ENCODE measurements at regions not wholly inside any gene's neighbourhood (a gene's known extent, or its start where the extent isn't known, plus 50 kb on each side); places are given as distances from the start of the nearest gene placed in this dataset.

DNA sequence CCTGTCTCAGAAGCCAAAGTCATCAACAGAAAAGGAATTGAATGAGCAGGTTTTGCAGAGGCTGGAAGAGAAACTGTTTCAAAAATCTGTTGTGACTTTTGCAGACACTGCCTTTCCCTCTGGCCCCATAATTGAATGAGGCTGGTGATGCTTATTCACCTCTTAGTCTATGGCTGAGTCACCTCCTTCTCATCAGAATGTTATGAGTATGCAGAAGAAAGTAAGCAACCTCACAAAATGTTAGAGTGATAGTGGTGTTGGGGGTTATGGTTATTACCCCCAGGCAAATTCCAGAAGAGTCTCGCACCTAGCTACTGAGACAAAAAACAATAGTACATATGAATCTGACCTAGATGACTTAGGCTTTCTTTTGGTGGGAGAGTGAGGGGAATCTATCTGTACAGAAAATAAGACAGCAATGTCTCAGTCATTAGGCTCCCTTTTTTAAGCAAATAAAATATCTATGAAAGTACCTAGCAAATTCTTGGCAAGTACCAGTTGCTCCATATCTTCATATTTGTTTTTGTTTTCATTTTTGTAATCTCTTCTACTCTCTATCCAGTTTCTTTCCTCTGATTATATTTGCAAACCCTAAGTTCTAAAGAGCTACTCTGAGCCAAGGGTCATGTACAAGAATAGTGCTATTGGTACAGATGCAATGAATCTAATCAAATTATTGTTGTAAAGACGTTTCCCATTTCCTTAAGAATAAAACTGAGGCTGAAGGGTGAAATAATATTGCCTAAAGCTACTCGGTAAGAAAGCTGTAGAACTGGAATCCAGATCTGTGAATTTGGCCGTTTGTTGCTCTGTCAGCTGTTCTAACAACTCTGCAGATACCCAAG is 498.1 kb upstream of the TNC start:
- no peak for DNase-seq (ENCODE audit: low spot score)

DNA sequence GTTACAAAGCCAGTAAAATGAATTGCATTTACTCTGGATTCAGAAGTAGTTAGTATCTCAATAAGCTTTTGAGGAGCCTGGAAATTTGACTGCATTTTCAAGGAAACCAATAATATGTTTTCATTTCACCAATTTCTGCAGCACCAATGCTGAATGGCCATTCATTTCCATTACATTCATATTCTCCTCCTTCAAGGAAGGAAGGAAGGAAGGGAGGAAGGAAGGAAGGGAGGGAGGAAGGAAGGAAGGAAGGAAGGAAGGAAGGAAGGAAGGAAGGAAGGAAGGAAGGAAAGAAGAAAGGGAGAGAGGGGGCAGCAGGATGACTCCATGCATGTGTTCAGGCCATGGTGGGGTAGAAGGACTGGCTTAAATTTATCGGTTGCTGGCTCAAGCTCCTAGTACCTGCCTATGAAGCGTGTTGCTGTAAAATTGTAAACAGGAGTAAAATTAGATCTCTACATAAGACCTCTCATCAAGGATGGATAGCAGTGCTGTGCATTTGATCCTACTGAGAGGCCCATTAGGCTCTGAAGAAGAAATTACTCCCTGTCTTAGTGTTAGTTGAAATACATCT is 498.8 kb upstream of the TNC start:
- no peak for DNase-seq (ENCODE audit: low spot score)

DNA sequence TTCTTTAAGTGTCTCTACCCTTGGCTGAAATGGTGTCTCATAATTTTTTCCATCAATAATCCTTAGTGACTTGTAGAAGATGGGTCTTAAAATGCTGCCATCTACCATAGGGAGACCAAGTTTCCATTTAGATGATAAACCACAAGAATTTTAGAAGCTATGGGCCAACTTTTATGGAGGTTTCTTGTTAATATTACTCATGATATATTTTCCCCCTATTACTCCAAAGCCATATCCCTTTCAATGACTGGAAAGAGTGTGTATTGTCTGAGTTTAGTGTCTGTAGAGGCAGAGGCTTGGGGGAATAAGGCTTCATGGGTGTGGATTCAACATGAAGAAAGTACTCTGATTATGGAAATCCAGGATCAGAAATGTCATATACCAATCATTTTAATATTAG is 507.3 kb upstream of the TNC start:
- no peak for DNase-seq (ENCODE audit: low spot score)

DNA sequence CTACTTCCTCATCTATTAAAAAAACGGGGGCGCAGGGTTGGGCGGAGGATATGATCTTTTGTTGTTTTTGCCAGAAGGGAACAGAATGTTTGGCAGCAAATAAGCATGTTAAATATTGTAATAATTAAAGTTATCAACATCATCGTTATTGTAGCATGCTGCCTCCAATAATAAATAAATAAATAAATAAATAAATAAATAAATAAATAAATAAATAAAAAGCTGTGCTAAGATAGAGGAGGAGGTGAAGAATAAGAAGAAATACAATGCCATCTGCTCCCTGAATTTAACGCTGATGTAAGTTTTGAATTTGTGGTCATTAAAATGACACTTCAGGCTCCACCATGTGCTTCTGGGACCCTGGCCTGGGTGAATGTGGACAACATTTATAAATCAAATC is 508.0 kb upstream of the TNC start:
- no peak for DNase-seq (ENCODE audit: low spot score)

DNA sequence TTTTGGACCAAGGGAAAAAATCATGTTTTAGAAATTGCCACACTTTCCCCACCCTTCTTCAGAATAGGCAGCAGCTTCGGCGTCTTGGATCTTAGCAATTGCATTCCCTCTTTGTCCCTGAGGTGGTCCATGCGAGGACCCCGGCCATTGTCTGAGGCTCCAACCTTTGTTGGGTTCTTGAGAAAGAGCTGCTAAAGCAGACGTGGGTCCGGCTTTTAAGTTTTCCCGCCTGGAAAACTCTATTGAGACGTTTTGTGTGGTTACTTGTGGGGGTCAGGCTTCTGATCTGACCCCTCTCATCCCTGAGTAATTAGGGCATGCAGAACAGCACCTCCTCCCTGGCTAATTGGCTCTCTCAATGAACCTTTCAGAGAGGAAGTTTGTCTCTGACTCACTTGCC is 509.6 kb upstream of the TNC start:
- no peak for DNase-seq (ENCODE audit: low spot score)

DNA sequence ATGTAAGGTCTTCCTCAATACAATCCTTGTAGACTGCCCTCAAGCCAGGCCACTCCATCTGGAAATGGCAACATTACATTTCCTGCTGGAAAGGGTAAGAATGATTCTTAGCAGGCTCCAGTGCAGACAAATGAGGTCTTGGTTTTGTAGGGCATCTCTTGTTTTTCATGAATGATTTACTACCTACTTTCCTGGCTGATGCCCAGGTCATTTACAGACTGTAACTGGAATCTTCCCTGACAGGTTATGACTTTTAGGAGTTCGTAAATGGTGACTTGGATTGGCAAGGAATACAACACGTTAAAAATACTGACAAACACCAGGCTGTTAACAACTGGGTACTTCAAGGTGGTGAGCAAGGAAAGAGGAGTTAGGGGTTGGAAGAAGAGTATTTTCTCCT is 510.5 kb upstream of the TNC start:
- DNase-seq (ENCODE audit: low spot score) = no peak

DNA sequence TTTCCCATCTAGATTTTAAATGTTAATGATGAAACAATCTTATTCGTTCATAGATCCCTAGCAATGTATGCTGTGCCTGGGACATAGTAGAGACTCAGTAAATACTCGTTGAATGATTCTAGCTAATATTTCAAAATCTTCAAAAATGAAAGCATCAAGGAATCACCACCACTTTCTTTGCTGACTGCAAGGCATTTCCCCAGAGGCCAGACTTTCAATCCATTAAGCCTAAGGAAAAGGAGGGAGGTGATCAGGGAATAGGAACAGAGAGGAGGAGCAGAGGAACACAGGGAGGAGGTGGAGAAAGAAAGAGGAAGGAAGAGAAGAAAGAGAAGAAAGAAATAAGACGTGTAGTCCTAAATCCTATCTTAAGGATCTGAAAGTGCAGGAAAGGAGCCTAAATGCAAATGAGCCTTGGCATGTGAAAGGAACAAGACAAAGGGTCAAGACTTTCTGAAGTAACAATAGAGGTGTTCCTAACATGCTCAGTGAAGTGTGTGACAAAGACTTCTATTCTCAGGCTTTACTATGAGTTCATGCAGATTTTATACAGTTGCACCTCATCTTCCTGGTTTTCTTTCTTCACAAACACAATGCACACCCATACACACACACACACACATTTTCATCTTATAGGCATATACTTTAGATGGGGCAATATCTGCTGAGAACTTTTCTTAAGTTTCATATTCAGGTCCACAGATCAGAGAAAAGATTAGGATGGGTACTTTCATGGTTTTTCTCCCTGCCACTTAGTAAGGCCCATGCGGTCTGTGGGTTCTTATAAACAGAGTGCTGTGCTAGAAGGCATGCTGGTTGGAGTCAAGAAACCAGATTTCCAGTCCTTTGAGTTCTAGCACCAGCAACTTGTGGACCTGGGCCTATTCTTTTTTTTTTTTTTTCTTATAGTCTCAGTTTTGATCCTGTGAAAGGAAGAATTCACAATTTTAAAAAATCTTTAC is 512.2 kb upstream of the TNC start:
- DNase-seq (ENCODE audit: low spot score) = no peak

DNA sequence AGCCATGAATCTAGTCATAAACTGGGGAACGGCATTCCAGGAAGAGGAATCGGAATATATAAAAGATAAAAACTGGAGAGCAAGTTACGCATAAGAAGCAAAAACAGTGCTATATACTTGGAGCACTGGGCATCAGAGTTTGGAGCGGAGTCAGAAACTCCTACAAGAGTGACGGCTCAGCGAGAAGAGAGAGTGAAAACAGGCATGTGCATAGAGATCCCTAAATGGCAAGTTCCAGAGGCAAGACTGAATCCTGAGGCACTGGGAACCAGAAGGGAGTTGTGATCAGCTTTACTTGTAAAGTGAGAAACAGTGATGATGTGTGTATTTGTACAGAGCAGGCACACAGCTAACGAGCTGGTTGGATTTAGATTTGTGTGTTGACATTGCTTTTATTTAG is 514.4 kb upstream of the TNC start:
- no peak for DNase-seq (ENCODE audit: low spot score)

DNA sequence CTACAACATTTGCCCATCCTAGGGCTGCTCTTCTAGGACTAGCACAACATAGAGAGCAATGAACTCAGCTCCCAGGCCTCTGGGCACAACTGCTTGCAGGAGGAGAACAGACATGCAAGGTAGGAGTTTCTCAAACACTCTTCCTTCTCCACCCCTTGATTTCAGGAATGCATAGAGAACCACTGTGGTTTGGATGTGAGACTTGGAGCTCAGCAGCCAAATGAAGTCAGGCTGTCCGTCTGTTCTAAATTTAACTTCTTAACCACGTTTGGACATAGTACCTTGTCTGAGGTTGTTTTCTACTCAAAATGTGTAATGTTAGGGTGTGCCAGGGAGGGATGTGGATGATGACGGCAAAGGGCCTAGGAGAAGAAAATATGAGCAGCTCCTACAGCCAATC is 515.1 kb upstream of the TNC start:
- DNase-seq (ENCODE audit: low spot score) = no peak

DNA sequence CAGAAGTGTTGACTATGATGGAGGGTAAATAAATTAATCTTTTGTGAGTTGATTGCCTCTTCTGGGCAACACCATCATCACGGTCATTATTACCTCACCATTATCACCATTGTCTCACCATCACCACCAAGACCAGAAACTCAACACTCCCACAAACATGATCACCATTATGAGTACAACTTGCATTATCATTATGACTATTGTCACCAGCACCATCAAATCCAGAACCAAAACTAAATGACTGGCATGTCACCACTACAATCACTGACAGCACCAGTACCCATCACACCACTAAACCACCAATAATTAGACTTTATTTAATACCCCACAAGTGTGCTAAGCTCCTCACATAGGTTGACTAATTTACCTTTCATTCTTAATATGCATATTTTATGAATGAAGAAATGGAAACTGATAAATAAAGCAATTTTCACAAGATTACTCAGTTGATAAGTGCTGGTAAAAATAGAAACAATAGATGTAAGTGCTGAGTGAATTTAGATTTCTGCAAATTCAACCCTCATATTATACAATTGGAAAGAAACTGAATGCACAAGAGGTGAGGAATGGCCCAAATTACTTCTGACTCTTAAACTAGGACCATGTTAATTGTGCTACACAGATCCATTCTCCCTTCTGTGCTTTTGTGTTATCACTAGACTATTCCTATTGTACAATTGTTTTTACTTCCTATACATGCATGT is 517.8 kb upstream of the PAPPA start:
- DNase-seq (ENCODE audit: low spot score) = no peak

DNA sequence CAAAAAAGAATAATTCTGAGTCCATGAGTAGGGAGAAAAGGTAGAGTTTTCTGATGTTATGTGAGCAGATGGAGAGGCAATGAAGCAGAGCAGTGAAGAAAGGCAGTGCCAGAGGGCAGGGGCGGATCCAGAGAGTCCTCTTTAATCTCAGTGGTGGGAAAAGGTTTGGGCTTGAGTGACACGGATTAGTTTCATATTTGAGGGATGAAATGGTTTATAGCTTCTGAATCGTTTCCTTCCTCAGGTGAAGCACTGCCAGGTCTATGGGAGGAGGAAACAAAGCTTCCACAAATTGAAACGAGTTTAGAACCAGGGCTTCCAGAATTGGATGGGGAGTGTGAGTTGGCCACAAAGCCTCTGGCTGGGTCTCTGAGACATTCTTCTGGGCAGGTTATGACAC is 517.0 kb upstream of the PAPPA start:
- no peak for DNase-seq (ENCODE audit: low spot score)

DNA sequence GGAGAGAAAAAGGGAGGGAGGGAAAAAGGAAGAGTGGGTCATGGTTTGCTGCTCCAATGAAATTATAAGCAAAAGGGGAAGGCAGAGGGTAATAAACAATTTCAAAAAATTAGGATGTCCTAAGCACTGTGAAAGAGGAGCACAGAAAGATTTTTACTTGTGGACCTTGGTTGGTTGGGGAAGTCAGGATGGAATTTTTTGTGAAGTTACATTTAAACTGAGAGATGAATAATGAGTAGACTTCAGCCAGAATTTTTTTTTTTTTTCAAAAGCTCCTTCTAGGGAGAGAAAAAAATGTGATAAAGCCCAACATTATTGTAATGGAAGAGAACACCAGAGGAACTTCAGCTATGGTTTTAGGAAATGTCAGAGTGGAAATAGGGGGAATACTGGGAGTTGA is 515.9 kb upstream of the PAPPA start:
- DNase-seq (ENCODE audit: low spot score) = no peak

DNA sequence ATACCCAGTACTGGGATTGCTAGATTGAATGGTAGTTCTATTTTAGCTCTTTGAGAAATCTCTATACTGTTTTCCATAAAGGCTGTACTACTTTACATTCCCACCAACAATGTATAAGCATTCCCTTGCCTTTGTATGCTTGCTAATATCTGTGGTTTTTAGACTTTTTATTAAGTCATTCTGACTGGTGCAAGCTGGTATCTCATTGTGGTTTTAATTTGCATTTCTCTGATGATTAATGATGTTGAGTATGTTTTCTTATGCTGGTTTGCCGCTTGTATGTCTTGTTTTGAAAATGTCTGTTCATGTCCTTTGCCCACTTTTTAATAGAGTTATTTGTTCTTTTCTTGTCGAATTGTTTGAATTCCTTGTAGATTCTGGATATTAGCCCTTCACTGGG is 512.7 kb upstream of the PAPPA start:
- peak; percentile 4 for DNase-seq (ENCODE audit: low spot score)

DNA sequence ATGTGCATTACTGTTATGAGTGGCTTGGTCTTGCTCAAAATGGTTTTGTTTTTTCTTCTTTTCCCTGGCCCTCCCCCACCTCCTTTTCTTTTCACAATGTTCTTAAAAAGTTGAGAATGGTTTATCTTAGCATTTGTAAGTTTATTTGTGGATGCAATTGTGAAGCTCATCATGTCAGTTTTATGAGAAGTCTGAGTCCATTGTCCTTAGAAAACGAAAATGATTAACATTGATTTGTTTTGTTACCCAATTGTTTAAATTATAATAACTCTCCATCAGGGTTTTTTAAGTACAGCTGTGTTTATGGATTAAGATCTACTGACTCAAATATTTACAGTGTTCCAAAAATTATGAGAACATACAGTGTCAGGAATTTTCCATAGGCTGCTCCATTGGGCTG is 511.3 kb upstream of the PAPPA start:
- no peak for DNase-seq (ENCODE audit: low spot score)

DNA sequence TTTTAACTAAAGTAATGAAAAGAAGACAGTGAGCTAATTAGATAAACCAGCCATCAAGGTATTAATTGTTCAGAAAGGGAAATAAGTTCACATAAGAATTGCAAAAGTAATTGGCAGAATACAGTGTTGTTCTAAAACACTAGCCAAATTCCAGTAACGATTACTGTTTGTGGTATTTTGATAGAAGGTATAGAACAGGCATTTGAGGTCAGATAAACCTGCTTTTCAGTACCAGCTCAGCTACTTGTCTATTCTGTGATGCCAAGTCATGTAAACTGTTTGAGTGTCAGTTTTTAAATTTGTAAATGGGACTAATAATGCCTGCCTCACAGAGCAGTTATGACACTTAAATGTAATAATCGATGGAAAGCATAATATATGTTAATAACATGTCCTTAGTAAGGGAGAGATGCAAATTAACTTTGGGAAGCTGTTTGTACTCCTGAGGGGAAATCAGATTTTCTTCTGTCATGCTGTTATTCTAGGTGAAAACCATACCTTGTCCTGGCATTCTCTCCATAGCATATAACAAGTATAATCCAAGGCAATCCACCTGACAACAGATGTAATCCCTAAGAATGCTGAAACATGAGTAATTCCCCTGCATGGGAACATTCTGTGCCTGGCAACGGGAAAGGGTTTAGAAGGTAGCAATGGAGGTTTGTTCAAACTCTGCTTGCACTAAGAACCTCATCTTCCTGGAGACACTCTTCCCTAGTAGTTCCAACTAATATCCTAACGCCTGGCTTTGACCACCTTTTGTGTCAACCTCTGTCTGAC is 509.5 kb upstream of the PAPPA start:
- no peak for DNase-seq (ENCODE audit: low spot score)

DNA sequence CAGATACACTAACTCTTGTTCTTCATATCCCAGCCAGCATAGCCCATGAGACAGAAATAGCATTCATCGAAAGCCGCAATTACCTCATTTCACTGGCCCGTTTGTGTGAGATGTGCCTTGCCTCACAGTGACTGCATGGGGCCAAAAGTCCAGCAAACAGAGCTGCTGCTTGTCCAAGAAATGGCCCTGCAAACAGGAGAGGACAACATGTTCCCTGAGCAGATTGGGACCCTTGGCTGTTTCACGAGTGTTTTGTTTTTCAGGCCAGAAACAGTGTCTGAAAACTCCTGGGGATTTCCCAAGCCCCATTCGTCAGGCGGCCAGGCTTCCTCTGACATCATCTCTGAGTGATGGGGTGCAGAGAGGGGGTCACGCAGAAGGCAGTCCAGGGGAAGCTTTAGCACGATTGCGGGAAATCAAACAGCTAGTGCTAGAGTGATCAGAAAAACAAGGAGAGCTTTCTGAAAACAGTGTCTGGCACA is 503.6 kb upstream of the PAPPA start:
- DNase-seq (ENCODE audit: low spot score) = no peak

DNA sequence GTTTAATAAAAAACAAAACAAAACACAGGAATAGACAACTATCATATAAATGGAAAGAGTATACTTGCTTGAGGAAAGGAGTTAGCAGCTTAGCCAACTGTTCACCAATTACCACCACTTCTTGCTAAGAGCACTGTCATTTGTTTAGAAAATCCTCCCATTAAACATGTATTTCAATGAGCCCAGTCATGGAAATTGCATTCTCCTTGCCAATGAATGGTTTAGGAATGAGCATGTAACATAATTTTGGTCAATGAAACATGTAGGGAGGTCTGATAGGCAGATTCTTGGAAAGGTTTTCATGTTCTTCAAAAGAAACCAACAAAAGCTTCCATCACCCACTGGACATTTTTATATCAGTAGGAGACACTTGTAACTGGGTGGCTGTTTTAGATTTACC is 502.8 kb upstream of the PAPPA start:
- DNase-seq (ENCODE audit: low spot score) = no peak

DNA sequence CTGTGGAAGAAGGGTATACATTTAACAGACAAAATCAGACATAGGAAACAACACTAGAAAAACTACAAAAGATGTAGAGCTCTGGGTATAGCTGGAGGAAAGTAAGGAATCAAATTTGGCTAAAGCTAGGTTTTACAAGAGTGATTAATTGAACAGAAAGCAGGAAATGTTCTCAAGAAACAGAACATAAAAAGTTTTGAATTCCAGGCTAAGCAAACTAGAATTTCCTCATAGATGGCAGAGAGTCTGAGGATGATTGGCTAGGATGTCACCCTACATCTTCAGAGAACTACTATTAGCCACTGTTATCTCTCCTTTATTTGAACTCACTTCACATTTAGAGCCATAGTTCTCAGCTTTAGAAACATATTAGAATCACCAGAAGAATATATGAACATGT is 502.1 kb upstream of the PAPPA start:
- no peak for DNase-seq (ENCODE audit: low spot score)

DNA sequence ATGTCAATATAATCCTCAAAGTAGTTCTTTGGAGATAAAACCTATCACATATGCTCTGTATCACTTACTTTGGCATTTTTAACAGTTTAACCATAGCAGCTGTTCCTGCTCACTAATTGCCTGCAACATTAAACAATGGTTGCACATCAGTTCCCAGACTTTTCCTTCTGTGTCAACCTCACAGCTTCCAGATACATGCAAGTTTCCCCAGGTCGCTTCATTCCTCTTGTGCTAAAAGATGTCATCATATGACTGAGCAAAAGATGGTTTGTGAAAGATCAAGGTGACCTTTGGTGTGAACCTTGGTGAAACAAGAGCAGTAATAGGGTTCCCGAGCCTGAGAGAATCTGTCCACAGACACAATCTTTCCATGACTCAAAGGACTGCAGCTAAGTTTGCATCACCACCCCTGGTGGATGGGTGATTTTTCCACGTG is 500.4 kb upstream of the PAPPA start:
- no peak for DNase-seq (ENCODE audit: low spot score)

DNA sequence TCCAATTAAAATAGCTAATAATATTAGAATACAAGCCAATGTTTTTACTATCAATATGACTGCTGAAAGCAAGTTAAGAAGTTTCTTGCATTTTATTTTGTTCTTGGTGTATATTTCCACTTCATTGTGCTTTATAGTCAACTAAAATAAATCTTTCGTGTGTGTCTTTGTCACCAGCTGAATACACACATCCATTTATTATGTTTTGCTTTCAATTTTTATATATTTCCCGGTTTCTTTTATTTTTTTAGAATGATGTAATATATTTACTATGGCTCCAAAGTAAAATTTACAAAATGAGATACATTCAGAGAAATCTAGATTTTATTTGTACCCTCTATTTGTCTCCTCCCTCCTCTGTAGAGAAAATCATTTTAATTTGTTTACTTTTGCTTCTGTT is 495.9 kb upstream of the PAPPA start:
- no peak for DNase-seq (ENCODE audit: low spot score)

DNA sequence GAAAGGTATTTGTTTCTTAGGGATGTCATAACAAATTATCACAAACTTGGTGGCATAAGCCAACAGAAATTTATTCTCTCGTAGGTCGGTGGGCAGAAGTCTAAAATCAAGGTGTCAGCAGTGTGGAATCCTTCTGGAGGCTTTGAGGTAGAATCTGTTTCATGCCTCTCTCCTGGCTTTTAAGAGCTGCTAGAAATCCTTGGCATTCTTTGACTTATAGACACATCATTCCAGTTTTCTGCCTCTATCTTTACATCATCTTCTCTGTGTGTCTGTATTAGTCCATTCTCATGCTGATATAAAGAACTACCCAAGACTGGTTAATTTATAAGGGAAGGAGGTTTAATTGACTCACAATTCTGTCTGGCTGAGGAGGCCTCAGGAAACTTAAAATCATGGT is 488.1 kb upstream of the PAPPA start:
- DNase-seq (ENCODE audit: low spot score) = no peak
